Caco-2 (cell line): ENCODE measurements at regions not wholly inside any gene's neighbourhood (a gene's known extent, or its start where the extent isn't known, plus 50 kb on each side); places are given as distances from the start of the nearest gene placed in this dataset.

Source experiments
- BruUV-seq: library from RNA; stranded (reverse); fragments of 400-500 nt; replicated peaks from 2 replicates; lab custom pipeline; 2021; lab: Mats Ljungman, UMichigan
- CTCF ChIA-PET: fragments of 300-600 bp; sonication (Branson Sonifier 250); formaldehyde crosslinking; loops from one replicate; lab custom pipeline; 2022; ENCODE audit warnings: antibody characterized with exemption; lab: Charles Lee
- POLR2A ChIA-PET: fragments of 300-600 bp; sonication (Branson Sonifier 250); formaldehyde crosslinking; loops from one replicate; lab custom pipeline; 2022; ENCODE audit warnings: antibody characterized with exemption; lab: Charles Lee
- DNase-seq, 2 experiments: peaks; one replicate each; pipeline versions ENCODE4 v3.0.0 to v3.0.0-alpha.2; 2020 to 2022
- H3K27me3 ChIP-seq: replicated peaks from 2 replicates; pipeline ENCODE4 v1.6.0; 2011; ENCODE audit warnings: low read length; ENCODE audit not compliant: control insufficient read depth, insufficient read depth
- H3K36me3 ChIP-seq: 2 replicates; pipeline ENCODE4 v1.5.1; 2011; ENCODE audit warnings: low read length; ENCODE audit not compliant: control insufficient read depth, insufficient read depth
- H3K4me1 ChIP-seq: fragments of 250-450 bp; sonication (Bioruptor Pico); 2 replicates; pipeline ENCODE4 v1.5.1; 2020; ENCODE audit warnings: mild to moderate bottlenecking
- H3K4me3 ChIP-seq: 2 replicates; pipeline ENCODE4 v1.5.1; 2011; ENCODE audit warnings: low read depth, mild to moderate bottlenecking, control low read depth, low read length
- H3K9me3 ChIP-seq: fragments of 250-450 bp; sonication (Bioruptor Pico); 2 replicates; pipeline ENCODE4 v1.5.1; 2020; ENCODE audit warnings: mild to moderate bottlenecking, moderate library complexity
- H3K27ac Mint-ChIP-seq: one replicate; pipeline ENCODE4 v1.8.0; 2022; ENCODE audit warnings: mixed read lengths; ENCODE audit not compliant: unreplicated experiment
- H3K27me3 Mint-ChIP-seq: one replicate; pipeline ENCODE4 v1.8.0; 2022; ENCODE audit warnings: mixed read lengths; ENCODE audit not compliant: insufficient read depth, unreplicated experiment
- H3K36me3 Mint-ChIP-seq: one replicate; pipeline ENCODE4 v1.8.0; 2022; ENCODE audit warnings: mild to moderate bottlenecking, mixed read lengths; ENCODE audit not compliant: insufficient read depth, unreplicated experiment
- H3K4me1 Mint-ChIP-seq: one replicate; pipeline ENCODE4 v1.8.0; 2022; ENCODE audit warnings: low read depth, mixed read lengths; ENCODE audit not compliant: unreplicated experiment
- H3K4me3 Mint-ChIP-seq: one replicate; pipeline ENCODE4 v1.8.0; 2022; ENCODE audit warnings: mild to moderate bottlenecking, moderate library complexity, mixed read lengths; ENCODE audit not compliant: unreplicated experiment
- H3K9me3 Mint-ChIP-seq: one replicate; pipeline ENCODE4 v1.8.0; 2022; ENCODE audit warnings: mixed read lengths; ENCODE audit not compliant: unreplicated experiment
- CTCF ChIP-seq, 2 experiments: fragments of 200-600 bp in 1 of 2; IDR thresholded peaks; 1 replicate in 1 of 2; 2 replicates in 1 of 2; pipeline versions ENCODE4 v1.5.1 to v1.8.0; 2011 to 2022; ENCODE audit warnings: antibody characterized with exemption in 1 of 2, control low read depth in 1 of 2, inconsistent platforms in 1 of 2, low read depth in 1 of 2, low read length in 1 of 2, mild to moderate bottlenecking in 1 of 2, moderate library complexity in 1 of 2; ENCODE audit not compliant: insufficient read depth in 1 of 2, severe bottlenecking in 1 of 2, unreplicated experiment in 1 of 2
- intact Hi-C: fragments of 100-400 bp; cut with micrococcal nuclease; formaldehyde crosslinking; loops from one replicate; pipeline ENCODE4 v1.10.0; 2022; ENCODE audit not compliant: unreplicated experiment

GRCh38 chr2:220705678-220706077 lies 866.4 kb downstream of the EPHA4 start:
- DNase-seq = no peak
- no peaks in the 10 kb centered on the region; the same call in 1 of the 2 replicates for H3K27me3 ChIP-seq
- no peak overlapping the region for H3K27ac Mint-ChIP-seq
- no peak overlapping the region for H3K4me3 Mint-ChIP-seq
- peaks cover 5% of the 10 kb centered on the region for H3K27me3 Mint-ChIP-seq
- H3K9me3 Mint-ChIP-seq = peaks cover 11% of the 10 kb centered on the region
- POLR2A ChIA-PET = no interaction called here
- no peaks in the 10 kb centered on the region for H3K36me3 Mint-ChIP-seq
- H3K4me3 ChIP-seq = no peak overlapping the region
- no peaks in the 10 kb centered on the region for H3K9me3 ChIP-seq
- no peak for TF ChIP-seq CTCF (IDR thresholded peaks at IDR 0.05; ENCODE audit: insufficient read depth in 1 of 2, low read depth in 1 of 2, low read length in 1 of 2, severe bottlenecking in 1 of 2, unreplicated experiment in 1 of 2)
- H3K36me3 ChIP-seq = no peaks in the 10 kb centered on the region
- CTCF ChIA-PET = no interaction called here
- no peaks in the 10 kb centered on the region for H3K4me1 ChIP-seq
- no TSS peak for BruUV-seq
- intact Hi-C loops = no loop called here
- no peaks in the 10 kb centered on the region for H3K4me1 Mint-ChIP-seq

- CTCF ChIA-PET = no interaction called here
Measured at GRCh38 chr2:220707261-220707660, 864.8 kb downstream of the EPHA4 start.

GRCh38 chr2:220708366-220708765 lies 863.7 kb downstream of the EPHA4 start:
- Mint-ChIP-seq H3K4me3 (no peak overlapping the region), H3K27ac (no peak overlapping the region), H3K9me3 (no peaks in the 10 kb centered on the region), H3K36me3 (no peaks in the 10 kb centered on the region), H3K4me1 (no peaks in the 10 kb centered on the region), H3K27me3 (peaks cover 5% of the 10 kb centered on the region)
- BruUV-seq = no TSS peak
- ChIA-PET POLR2A (no interaction called here), CTCF (no interaction called here)
- Histone ChIP-seq H3K4me1 (no peaks in the 10 kb centered on the region), H3K9me3 (0 out of 2 replicates have a peak, but pooled peaks cover 4% of the 10 kb centered on the region), H3K36me3 (no peaks in the 10 kb centered on the region), H3K4me3 (no peak overlapping the region), H3K27me3 (no peaks in the 10 kb centered on the region; the same call in 1 of the 2 replicates)
- DNase-seq = no peak
- TF ChIP-seq CTCF (IDR thresholded peaks at IDR 0.05; ENCODE audit: insufficient read depth in 1 of 2, low read depth in 1 of 2, low read length in 1 of 2, severe bottlenecking in 1 of 2, unreplicated experiment in 1 of 2) = no peak
- intact Hi-C loops = no loop called here

More at GRCh38 chr2:220707261-220707660, 864.8 kb downstream of the EPHA4 start:
- Histone ChIP-seq H3K9me3 (0 out of 2 replicates have a peak, but pooled peaks cover 4% of the 10 kb centered on the region), H3K27me3 (no peaks in the 10 kb centered on the region; the same call in 1 of the 2 replicates), H3K4me1 (no peaks in the 10 kb centered on the region), H3K36me3 (no peaks in the 10 kb centered on the region), H3K4me3 (no peak overlapping the region)
- DNase-seq = no peak
- peaks cover 5% of the 10 kb centered on the region for H3K27me3 Mint-ChIP-seq
- H3K9me3 Mint-ChIP-seq = no peaks in the 10 kb centered on the region
- POLR2A ChIA-PET = no interaction called here
- H3K36me3 Mint-ChIP-seq = no peaks in the 10 kb centered on the region
- H3K4me1 Mint-ChIP-seq = no peaks in the 10 kb centered on the region
- no peak for TF ChIP-seq CTCF (IDR thresholded peaks at IDR 0.05; ENCODE audit: insufficient read depth in 1 of 2, low read depth in 1 of 2, low read length in 1 of 2, severe bottlenecking in 1 of 2, unreplicated experiment in 1 of 2)
- intact Hi-C loops = no loop called here
- no peak overlapping the region for H3K27ac Mint-ChIP-seq
- BruUV-seq = no TSS peak
- no peak overlapping the region for H3K4me3 Mint-ChIP-seq
